ENCODE measurements at regions not wholly inside any gene's neighbourhood (a gene's known extent, or its start where the extent isn't known, plus 50 kb on each side); places are given as distances from the start of the nearest gene placed in this dataset.

DNA sequence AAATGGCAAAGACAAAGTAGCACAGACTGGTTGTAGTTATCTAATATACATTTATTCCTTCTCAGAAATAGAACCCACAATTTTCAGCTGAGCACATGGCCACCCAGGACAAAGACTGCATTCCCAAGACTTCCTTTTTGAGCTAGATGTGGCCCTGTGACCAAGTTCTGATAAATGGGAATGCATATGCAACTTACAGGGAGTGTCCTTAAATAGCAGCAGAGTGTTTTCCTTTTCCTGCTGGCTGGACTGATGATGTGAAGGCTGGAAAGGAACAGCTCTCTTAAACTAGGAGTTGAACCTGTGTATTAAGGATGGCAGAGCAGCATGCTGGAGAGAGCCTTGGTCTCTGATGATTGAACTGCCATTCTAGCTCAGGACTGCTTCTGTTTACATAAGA is 74.7 kb upstream of the TNPO1 start:
- in situ Hi-C loops (cut with HindIII; ENCODE audit: low pct_ligation_motif_present, low sequenced_read_pairs): no loop called here
- Histone ChIP-seq H3K4me3 (ENCODE audit: low read depth, low read length) (no peak overlapping the region), H3K36me3 (replicated peaks) (no peaks in the 10 kb centered on the region), H3K27ac (no peak overlapping the region), H3K27me3 (replicated peaks) (no peaks in the 10 kb centered on the region)
- DNase-seq: no peak
- TF ChIP-seq, protein P1, sequence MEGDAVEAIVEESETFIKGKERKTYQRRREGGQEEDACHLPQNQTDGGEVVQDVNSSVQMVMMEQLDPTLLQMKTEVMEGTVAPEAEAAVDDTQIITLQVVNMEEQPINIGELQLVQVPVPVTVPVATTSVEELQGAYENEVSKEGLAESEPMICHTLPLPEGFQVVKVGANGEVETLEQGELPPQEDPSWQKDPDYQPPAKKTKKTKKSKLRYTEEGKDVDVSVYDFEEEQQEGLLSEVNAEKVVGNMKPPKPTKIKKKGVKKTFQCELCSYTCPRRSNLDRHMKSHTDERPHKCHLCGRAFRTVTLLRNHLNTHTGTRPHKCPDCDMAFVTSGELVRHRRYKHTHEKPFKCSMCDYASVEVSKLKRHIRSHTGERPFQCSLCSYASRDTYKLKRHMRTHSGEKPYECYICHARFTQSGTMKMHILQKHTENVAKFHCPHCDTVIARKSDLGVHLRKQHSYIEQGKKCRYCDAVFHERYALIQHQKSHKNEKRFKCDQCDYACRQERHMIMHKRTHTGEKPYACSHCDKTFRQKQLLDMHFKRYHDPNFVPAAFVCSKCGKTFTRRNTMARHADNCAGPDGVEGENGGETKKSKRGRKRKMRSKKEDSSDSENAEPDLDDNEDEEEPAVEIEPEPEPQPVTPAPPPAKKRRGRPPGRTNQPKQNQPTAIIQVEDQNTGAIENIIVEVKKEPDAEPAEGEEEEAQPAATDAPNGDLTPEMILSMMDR (IDR thresholded peaks at IDR 0.05; ENCODE audit: low read depth, low read length, missing control alignments): no peak

- no peak for DNase-seq
- TF ChIP-seq, protein P1 (IDR thresholded peaks at IDR 0.05; ENCODE audit: low read depth, low read length, missing control alignments): no peak
- H3K4me3 ChIP-seq (ENCODE audit: low read depth, low read length): no peak overlapping the region
- H3K27me3 ChIP-seq (replicated peaks): no peaks in the 10 kb centered on the region
- H3K27ac ChIP-seq: no peak overlapping the region
- in situ Hi-C loops (cut with HindIII; ENCODE audit: low pct_ligation_motif_present, low sequenced_read_pairs): no loop called here
- H3K36me3 ChIP-seq (replicated peaks): no peaks in the 10 kb centered on the region
Measured at GRCh38 chr5:72733810-72734209, 82.7 kb upstream of the TNPO1 start.

DNA sequence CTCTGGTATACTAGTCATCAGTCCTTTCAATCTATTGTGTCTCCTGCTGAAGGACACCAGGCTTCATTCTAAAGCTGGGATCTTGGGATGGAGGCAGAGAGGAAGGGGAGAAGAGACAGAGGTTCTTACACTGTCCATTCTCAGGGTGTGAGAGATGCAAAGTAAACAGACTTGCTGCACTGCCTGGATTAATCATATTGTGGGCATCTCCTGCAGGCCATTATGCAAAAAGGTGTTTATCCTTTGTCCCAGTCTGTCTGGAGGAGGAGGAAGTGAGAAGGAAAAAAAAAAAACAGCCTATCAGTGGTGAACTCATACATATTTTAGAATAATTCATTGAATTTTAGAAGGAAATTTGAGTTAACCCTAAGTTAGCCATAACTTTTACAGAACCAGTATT is 92.9 kb upstream of the TNPO1 start:
- in situ Hi-C loops (cut with HindIII; ENCODE audit: low pct_ligation_motif_present, low sequenced_read_pairs): no loop called here
- no peaks in the 10 kb centered on the region for H3K27me3 ChIP-seq (replicated peaks)
- no peak overlapping the region for H3K4me3 ChIP-seq (ENCODE audit: low read depth, low read length)
- no peaks in the 10 kb centered on the region for H3K36me3 ChIP-seq (replicated peaks)
- TF ChIP-seq, protein P1 (IDR thresholded peaks at IDR 0.05; ENCODE audit: low read depth, low read length, missing control alignments): no peak
- no peak overlapping the region for H3K27ac ChIP-seq
- no peak for DNase-seq

- no peak for DNase-seq
- Histone ChIP-seq H3K27ac (no peak overlapping the region), H3K36me3 (replicated peaks) (no peaks in the 10 kb centered on the region), H3K27me3 (replicated peaks) (no peaks in the 10 kb centered on the region), H3K4me3 (ENCODE audit: low read depth, low read length) (no peak overlapping the region)
- in situ Hi-C loops (cut with HindIII; ENCODE audit: low pct_ligation_motif_present, low sequenced_read_pairs): no loop called here
- TF ChIP-seq, protein P1 (IDR thresholded peaks at IDR 0.05; ENCODE audit: low read depth, low read length, missing control alignments): no peak
Measured at GRCh38 chr5:72722792-72723452, 93.5 kb upstream of the TNPO1 start.

DNA sequence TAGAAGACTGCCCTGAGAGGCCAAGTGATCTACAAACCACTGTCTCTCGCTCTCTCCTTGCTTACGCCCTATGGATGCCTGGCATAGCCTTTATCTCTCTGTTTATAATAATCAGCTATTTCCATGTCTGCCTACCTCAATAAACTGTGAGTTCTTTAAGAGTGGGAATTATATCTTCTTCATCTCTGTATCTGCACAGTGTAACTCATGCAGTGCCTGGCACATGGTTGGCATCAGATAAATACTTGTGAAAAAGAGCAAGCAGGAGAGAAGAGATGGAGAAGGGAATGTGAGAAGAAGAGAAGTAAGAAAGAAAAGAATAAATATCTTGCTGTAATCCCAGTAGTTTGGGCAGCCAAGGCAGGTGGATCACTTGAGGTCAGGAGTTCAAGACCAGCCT is 94.6 kb upstream of the TNPO1 start:
- DNase-seq: no peak
- Histone ChIP-seq H3K36me3 (replicated peaks) (no peaks in the 10 kb centered on the region), H3K27me3 (replicated peaks) (no peaks in the 10 kb centered on the region), H3K4me3 (ENCODE audit: low read depth, low read length) (no peak overlapping the region), H3K27ac (no peak overlapping the region)
- TF ChIP-seq, protein P1 (IDR thresholded peaks at IDR 0.05; ENCODE audit: low read depth, low read length, missing control alignments): no peak
- in situ Hi-C loops (cut with HindIII; ENCODE audit: low pct_ligation_motif_present, low sequenced_read_pairs): no loop called here

DNA sequence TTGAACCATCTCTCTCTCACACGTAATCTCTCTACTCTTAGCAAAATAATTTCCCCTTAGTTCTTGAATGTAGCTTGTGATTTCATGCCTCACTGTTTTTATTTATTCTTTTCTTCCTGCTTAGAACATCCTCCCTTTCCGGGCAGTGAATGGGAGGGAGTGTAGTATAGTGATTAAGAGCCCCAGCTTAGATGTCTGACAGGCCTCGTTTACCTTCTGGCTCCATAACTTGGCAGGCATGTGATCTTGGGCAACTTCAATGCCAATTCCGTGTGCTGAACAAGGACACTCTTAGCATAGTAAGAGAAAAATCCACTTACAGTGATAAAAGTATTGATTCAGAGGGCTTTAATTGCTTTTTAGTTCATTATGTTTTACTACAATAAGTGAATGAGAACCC is 96.3 kb upstream of the TNPO1 start:
- DNase-seq: no peak
- no peaks in the 10 kb centered on the region for H3K36me3 ChIP-seq (replicated peaks)
- H3K27me3 ChIP-seq (replicated peaks): no peaks in the 10 kb centered on the region
- in situ Hi-C loops (cut with HindIII; ENCODE audit: low pct_ligation_motif_present, low sequenced_read_pairs): no loop called here
- TF ChIP-seq, protein P1 (IDR thresholded peaks at IDR 0.05; ENCODE audit: low read depth, low read length, missing control alignments): no peak
- H3K4me3 ChIP-seq (ENCODE audit: low read depth, low read length): no peak overlapping the region
- no peak overlapping the region for H3K27ac ChIP-seq

All from brain microvascular endothelial cell (primary cell).